GM21526 (cell line): ENCODE measurements at regions not wholly inside any gene's neighbourhood (a gene's known extent, or its start where the extent isn't known, plus 50 kb on each side); places are given as distances from the start of the nearest gene placed in this dataset.
"Not testable (repeated sequence)": the region's sequence is repeated elsewhere in the genome, so short reads cannot be mapped to it uniquely, and the experiment has no call there.

Source experiments
- ATAC-seq: cut with Tn5 transposase; IDR thresholded peaks from one replicate; pipeline ENCODE4 v1.9.1; 2021; ENCODE audit warnings: moderate library complexity; ENCODE audit not compliant: unreplicated experiment, low FRiP score

DNA sequence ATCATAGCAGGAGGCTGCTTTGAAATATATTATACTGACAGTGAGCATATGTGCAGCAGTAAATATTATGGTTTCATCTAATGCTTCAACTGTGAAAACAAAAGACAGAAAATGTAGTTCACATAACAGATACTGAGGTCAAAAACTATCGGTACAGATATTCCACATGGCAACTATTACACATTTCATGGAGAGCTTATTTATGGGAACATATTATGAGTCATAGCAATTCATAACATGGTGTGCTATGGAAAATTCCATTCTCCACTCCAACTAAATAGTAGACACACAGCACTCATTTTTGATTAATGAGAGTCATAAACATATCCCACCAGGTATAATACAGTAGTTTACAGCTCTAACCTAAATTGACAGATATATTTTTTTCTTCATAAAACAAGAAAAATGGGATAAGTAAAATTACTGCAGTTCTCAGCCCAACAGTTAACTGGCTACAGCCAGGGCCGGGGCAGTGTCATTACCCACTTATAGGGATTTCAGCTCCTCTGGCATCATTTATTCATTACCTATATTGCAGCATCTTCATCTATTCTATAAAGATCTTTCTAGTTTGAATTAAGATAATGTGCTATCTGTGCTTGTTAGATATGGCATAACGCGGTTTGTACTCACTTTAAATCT is 475.6 kb upstream of the KLF6 start:
- ATAC-seq = no peak

DNA sequence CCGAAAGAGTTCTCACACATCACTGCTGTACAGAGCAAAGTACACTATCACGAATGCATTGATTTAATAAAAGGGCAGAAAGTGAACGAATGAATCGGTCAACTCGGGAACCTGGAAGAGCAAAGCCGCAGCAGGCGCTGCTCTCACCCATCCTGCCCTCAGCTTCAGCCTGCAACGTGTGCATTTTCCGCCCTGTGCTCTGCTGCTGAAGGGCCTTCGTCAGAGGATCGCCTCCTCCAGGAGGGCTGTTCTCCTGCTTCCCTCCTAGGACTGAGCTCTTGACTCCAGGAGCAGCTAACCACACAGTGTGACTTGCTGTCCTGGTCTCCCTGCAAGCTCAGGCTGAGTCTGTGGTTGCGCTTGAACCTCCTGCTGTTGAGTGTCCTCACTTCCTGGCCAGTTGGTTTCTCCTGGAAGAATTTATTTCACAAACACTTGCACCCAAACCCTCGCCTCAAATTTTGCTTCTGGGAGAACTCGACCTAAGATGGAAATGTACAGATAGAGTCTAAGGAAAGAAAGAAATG is 473.0 kb upstream of the KLF6 start:
- no peak for ATAC-seq

- no peak for ATAC-seq
Observed at GRCh38 chr10:4256971-4257370, 472.0 kb upstream of the KLF6 start.

- ATAC-seq = no peak
Observed at GRCh38 chr10:4255751-4256150, 470.7 kb upstream of the KLF6 start.

DNA sequence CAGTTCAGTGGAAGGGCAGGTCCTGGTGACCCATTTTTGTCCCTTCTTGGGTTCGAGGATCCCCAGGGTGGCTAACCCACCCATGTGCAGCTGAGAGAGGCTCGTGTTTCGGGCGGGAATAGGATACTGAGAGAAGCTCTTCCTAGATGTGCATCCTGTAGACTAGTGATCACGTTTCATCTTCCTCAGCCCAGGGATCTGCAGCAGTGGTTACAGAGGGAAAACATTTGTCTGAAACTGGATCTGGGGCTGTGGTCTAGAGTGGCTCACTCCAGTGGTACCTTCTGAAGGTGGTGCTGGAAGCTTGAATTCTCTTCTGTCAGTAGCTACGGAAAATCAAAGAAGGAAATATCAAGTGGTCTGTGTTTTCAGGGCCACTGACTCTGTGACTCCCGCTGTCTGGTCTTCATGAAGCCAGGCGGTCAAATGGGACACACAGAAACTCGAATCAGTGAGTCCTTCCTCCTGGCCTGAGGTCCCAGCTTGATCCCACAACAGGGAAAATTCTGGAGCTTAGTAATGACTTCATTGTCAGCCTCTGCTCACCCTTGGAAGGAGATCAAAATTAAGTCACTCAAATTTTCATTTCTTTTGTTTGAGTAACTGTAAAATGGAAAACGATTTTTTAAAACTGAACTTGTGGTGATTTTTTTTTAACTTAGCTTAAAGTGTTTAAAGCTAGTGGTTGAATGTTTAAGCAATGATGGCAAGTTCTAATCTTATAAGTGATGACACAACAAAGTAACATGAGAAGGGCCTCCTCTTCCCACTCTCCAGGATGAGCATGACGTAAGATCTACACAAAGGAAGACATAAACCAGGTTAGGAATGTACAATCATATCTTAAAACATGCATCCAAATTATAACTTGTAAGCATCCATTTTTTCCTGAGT is 469.3 kb upstream of the KLF6 start:
- no peak for ATAC-seq

DNA sequence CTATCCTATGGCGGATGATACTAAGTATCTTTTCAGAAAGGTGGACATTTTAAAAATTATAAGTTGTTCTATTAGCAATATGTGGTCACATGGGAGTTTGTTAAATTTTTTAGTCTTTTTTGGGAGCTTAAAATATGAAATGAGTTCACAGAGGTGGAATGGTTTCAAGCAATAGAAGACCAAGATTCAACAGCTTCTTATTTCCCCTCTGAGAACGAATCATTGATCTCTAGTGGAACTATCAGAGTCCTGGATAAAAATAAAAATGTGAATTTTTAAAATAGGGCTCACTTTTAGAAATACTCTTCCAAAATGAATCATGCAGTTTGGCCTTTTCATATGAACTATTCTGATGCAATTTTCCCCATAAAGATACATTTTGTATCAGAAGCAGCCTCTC is 467.7 kb upstream of the KLF6 start:
- ATAC-seq = no peak

GRCh38 chr10:4250587-4250887 is 465.5 kb upstream of the KLF6 start:
- peak; percentile 90 for ATAC-seq

DNA sequence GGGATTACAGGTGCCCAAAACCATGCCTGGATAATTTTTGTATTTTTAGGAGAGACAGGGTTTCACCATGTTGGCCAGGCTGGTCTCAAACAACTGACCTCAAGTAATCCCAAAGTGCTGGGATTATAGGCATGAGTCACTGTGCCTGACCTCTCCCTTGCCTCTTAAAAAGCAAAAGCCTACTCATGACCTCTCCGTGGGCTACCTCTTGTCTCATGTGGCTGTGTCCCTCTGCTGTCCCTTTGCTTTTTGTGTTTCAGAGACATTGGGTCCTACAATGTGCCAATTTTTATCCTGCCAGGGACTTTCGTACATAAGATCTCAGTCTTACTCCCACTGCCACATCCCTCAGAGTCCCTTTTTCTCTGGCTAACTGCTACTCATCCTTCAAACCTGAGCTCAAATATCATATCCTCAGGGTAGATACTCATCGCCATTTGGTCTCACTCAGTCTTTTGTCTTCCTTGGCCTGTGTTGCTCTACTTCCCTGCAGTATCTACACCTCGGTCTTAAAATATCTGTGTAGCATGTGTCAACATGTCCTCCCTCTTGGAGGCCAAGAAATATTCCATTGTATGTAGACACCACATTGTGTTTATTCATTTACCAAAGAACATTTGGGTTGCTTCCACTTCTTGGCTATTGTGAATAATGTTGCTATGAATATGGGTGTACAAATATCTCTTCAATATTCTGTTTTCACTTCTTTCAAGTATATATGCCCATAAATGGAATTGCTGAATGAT is 465.0 kb upstream of the KLF6 start:
- no peak for ATAC-seq

DNA sequence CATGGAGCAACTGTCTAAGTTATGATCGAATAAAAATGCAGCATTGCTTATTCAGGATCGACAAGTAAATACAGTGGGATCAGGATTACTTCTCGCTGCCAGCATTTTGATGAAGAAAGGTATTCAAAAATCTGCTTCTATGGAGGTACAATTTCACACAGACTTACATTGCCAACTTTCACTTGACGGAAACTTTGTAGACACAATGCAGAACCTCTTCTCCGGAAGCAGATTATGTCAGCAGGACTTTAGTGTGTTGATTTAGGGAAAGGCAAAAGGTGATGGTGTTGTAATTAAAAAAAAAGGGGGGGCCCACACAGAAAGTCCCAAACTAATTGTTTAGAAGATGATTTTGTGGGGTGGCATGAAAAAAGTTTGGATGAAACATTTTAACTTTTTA is 462.4 kb upstream of the KLF6 start:
- no peak for ATAC-seq

- ATAC-seq = no peak
Observed at GRCh38 chr10:4246881-4247358, 461.9 kb upstream of the KLF6 start.

DNA sequence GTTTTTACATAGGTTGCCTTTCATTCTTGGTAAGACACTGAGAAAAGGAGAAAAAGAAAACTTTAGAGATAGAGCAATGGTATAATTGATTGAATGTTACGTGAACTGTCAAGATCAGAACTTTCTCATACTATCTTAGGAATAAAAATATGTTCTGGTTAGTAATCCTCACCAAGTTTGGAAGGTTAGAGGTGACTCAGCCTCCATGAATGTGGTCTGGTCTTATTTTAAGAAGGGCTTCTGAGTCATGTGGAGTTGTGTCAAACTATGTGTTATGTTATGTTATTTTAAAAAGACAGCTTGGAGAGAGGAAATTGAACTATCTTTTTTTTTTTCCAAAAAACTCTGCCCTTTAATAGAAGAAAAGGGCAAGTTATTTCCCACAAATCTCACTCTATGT is 458.6 kb upstream of the KLF6 start:
- ATAC-seq = no peak

DNA sequence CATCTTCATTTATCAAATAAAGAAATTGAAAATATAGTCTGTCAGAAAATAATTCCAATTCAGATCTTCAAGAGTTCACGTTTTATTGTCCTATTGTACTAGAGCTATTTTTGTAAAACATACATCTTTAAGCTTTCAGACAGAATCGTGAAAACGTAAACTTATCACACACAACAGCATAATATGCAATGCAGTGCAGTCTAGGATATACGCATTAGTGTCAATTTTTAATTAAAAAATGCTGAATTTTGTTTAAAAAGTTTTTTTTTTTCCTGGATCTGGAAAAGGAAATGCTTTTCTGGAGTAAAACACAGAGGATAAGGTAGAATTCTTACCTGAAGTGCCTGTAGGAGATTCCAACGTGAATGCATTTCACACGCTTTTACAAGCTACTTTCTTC is 458.2 kb upstream of the KLF6 start:
- ATAC-seq = no peak

GRCh38 chr10:4242561-4243035 is 457.6 kb upstream of the KLF6 start:
- ATAC-seq = no peak

GRCh38 chr10:4241724-4242345 is 456.8 kb upstream of the KLF6 start:
- ATAC-seq = no peak

- no peak for ATAC-seq
Observed at GRCh38 chr10:4240608-4241197, 455.7 kb upstream of the KLF6 start.

- no peak for ATAC-seq
Observed at GRCh38 chr10:4239186-4239585, 454.2 kb upstream of the KLF6 start.

DNA sequence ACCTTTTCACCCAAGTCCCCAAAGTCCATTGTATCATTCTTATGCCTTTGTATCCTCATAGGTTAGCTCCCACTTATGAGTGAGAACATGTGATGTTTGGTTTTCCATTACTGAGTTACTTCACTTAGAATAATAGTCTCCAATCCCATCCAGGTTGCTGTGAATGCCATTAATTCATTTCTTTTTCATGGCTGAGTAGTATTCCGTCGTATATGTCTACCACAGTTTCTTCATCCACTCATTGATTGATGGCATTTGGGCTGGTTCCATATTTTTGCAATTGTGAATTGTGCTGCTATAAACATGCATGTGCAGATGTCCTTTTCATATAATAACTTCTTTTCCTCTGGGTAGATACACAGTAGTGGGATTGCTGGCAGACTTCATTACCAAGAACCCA is 451.9 kb upstream of the KLF6 start:
- ATAC-seq = not testable (repeated sequence)

DNA sequence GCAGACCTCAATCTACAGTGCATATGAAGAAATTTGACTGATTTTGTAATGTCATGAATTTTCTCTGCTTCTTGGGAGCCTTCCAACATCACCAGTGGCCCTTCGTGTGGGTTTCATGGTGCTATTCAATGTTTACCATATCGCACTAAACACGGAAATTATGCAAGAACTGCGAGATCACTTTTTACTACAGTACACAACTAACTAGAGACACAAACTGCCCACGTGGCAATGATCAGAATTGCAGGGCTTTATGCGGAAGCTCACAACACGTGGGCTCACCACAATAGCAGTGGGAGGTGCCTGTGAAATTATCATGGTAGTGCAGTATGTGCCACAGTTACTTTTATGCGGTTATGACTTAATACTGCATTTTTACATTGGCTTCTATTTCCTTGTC is 449.7 kb upstream of the KLF6 start:
- no peak for ATAC-seq

DNA sequence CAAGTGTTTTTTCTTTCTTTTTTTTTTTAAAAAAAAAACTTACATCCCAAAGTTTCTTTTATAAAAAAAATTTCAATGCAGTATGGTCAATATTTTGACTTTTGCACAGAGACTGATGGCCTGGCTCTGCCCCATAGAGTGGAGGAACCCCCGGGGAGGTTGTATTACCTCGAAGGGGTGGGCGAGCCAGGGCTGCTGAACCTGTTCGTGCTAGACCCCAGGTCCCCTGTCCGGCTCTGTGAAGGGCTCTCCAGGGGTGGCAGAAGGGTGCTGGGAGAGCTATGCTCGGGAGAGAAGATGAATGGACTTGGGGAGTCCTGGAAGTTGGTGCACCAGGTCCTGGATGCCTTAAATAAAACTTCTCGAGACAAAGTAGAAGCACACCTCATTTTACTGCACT is 446.4 kb upstream of the KLF6 start:
- no peak for ATAC-seq

DNA sequence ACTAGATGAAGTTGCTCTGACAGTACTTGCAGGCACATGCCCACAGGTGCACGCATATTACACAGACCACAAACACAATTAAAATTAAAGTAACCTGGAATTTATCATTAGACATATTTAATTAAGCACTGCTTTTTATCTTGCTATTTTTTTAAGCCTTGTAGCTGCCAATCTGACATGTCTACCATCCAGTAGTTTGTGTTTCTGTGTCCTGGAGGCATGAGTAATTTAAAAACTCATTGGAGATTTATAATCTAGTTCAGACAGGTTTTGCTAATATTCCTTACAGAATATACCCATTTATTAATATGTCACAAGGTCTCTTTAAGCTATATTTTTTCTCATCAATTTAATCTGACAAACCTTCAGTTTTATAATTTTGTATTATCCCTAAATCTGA is 445.0 kb upstream of the KLF6 start:
- ATAC-seq = no peak
